SK-N-SH (cell line): ENCODE measurements at regions not wholly inside any gene's neighbourhood (a gene's known extent, or its start where the extent isn't known, plus 50 kb on each side); places are given as distances from the start of the nearest gene placed in this dataset.

Experiments
- CTCF ChIP-seq: fragments of 200-600 bp; sonication (generic); IDR thresholded peaks from 2 replicates; pipeline ENCODE4 v1.6.1; 2017; ENCODE audit warnings: antibody characterized with exemption, mild to moderate bottlenecking, moderate library complexity
- ELF1 ChIP-seq: IDR thresholded peaks from 2 replicates; pipeline ENCODE4 v1.4.0; 2012
- EP300 ChIP-seq, 2 experiments: IDR thresholded peaks; 2 replicates each; pipeline versions ENCODE4 v1.4.0 to v1.6.1; 2012; ENCODE audit warnings: borderline replicate concordance in 1 of 2, low read depth in 1 of 2, low read length in 1 of 2
- REST ChIP-seq: IDR thresholded peaks from 2 replicates; pipeline ENCODE4 v1.6.1; 2012; ENCODE audit warnings: mild to moderate bottlenecking, low read depth, low read length, moderate library complexity
- TAF1 ChIP-seq: IDR thresholded peaks from 2 replicates; pipeline ENCODE4 v1.6.1; 2012; ENCODE audit warnings: low read depth, mild to moderate bottlenecking, low read length, moderate library complexity, borderline replicate concordance

GRCh38 chr18:9000733-9001132 is 101.8 kb upstream of the NDUFV2 start:
- TF ChIP-seq EP300 (IDR thresholded peaks at IDR 0.05; ENCODE audit: borderline replicate concordance in 1 of 2, low read depth in 1 of 2, low read length in 1 of 2) (no peak), ELF1 (no peak), CTCF (no peak), REST (no peak), TAF1 (no peak)
